Stomach (tissue), 8 donors: ENCODE measurements at regions not wholly inside any gene's neighbourhood (a gene's known extent, or its start where the extent isn't known, plus 50 kb on each side); places are given as distances from the start of the nearest gene placed in this dataset.
"Not testable (repeated sequence)": the region's sequence is repeated elsewhere in the genome, so short reads cannot be mapped to it uniquely, and the experiment has no call there.

Experiments
- DNase-seq, 2 donors: peaks; one replicate each; pipeline versions ENCODE4 v3.0.0 to v3.0.0-alpha.2; 2013 to 2019
- H3K27ac ChIP-seq, 5 donors: fragments of 200-600 bp in 4 of 5; sonication (generic) in 4 of 5; one replicate each; pipeline ENCODE4 v1.5.1; 2013 to 2019; ENCODE audit warnings: mild to moderate bottlenecking in 1 of 5, moderate library complexity in 1 of 5
- H3K27me3 ChIP-seq, 3 donors: fragments of 200-600 bp; sonication (generic); one replicate each; pipeline ENCODE4 v1.5.1; 2017 to 2019; ENCODE audit warnings: mixed run types in 1 of 3
- H3K36me3 ChIP-seq, 4 donors: fragments of 200-600 bp; sonication (generic); 1 replicate in 3 of 4; 2 replicates in 1 of 4; pipeline ENCODE4 v1.5.1; 2016 to 2019
- H3K4me1 ChIP-seq, 4 donors: fragments of 200-600 bp; sonication (generic); one replicate each; pipeline ENCODE4 v1.5.1; 2016 to 2019
- H3K4me3 ChIP-seq, 4 donors: fragments of 200-600 bp; sonication (generic) in 3 of 4; one replicate each; pipeline ENCODE4 v1.5.1; 2016 to 2019; ENCODE audit warnings: mild to moderate bottlenecking in 1 of 4
- H3K9me3 ChIP-seq, 4 donors: fragments of 200-600 bp; sonication (generic); one replicate each; pipeline ENCODE4 v1.5.1; 2016 to 2019
- EP300 ChIP-seq: sonication (generic); formaldehyde crosslinking; IDR thresholded peaks from one replicate; pipeline ENCODE4 v1.6.1; 2017; ENCODE audit warnings: antibody characterized with exemption
- POLR2A ChIP-seq, 4 donors: fragments of 450-650 bp; IDR thresholded peaks; one replicate each; pipeline ENCODE4 v1.6.1; 2016; ENCODE audit warnings: antibody characterized with exemption in 4 of 4, control low read depth in 2 of 4, mild to moderate bottlenecking in 1 of 4, moderate library complexity in 1 of 4
- POLR2AphosphoS5 ChIP-seq, 3 donors: sonication (generic); formaldehyde crosslinking; IDR thresholded peaks; one replicate each; pipeline ENCODE4 v1.6.1; 2016; ENCODE audit warnings: antibody characterized with exemption in 3 of 3
- WGBS, 5 donors: extraction: QIAGEN DNeasy Blood & Tissue Kit in 3 of 5; methylation state at CpG; one replicate each; pipeline versions ENCODE4 v1.1.5 to v1.1.7; 2013 to 2018; 5-methylcytosine and 5-hydroxymethylcytosine counted together
- intact Hi-C: fragments of 100-400 bp; cut with DNase I; formaldehyde crosslinking; loops from one replicate; pipeline ENCODE4 v1.15.1; 2023; ENCODE audit warnings: low total_unique reads
- TF ChIP-seq, protein P1 (sequence below), 7 experiments: fragments of 450-650 bp in 4 of 7; fragments of 200-600 bp in 3 of 7; sonication (generic) in 3 of 7; IDR thresholded peaks; one replicate each; pipeline ENCODE4 v1.5.1; 2016 to 2019; ENCODE audit warnings: antibody characterized with exemption in 7 of 7, control low read depth in 2 of 7, mild to moderate bottlenecking in 1 of 7
- donor health status: healthy with polysubstance abuse.
- donor health status: Bipolar disorder and iron deficiency.
- donor health status: healthy.

DNA sequence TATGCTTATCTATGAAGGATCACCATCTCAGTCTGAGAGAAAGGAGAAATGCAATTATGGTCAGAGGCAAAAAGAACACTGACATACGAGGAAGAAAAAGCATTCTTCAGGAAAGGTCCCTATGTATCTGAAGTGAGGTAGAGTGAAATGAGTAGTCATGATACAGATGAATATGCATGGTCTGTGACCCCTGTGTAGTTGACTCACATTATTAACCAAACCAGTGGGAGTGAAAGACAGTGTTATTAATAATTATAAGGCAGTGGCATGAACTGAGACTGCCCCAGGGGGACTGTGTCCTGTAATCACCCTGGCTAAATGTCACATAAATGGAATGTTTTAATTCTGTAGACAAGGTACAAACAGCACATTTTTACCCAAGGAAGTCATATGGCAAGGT, 1320.2 kb upstream of the PCDH9 start:
- no peak for TF ChIP-seq POLR2AphosphoS5 (IDR thresholded peaks at IDR 0.05)
- no peak for TF ChIP-seq POLR2A (IDR thresholded peaks at IDR 0.05)
- TF ChIP-seq, protein P1, sequence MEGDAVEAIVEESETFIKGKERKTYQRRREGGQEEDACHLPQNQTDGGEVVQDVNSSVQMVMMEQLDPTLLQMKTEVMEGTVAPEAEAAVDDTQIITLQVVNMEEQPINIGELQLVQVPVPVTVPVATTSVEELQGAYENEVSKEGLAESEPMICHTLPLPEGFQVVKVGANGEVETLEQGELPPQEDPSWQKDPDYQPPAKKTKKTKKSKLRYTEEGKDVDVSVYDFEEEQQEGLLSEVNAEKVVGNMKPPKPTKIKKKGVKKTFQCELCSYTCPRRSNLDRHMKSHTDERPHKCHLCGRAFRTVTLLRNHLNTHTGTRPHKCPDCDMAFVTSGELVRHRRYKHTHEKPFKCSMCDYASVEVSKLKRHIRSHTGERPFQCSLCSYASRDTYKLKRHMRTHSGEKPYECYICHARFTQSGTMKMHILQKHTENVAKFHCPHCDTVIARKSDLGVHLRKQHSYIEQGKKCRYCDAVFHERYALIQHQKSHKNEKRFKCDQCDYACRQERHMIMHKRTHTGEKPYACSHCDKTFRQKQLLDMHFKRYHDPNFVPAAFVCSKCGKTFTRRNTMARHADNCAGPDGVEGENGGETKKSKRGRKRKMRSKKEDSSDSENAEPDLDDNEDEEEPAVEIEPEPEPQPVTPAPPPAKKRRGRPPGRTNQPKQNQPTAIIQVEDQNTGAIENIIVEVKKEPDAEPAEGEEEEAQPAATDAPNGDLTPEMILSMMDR (IDR thresholded peaks at IDR 0.05) = no peak
- TF ChIP-seq EP300 = no peak
- Histone ChIP-seq H3K4me3 (no peak overlapping the region), H3K36me3 (no peaks in the 10 kb centered on the region), H3K27me3 (no peaks in the 10 kb centered on the region), H3K9me3 (no peaks in the 10 kb centered on the region), H3K4me1 (peaks cover 0 to 3% (median 0%) of the 10 kb centered on the region in 4 donors), H3K27ac (no peak overlapping the region)
- intact Hi-C loops = no loop called here
- WGBS, 5 donors = 68 to 71% (median 69%) methylated on average over 1 of the region's 1 CpG
- no peak for DNase-seq

DNA sequence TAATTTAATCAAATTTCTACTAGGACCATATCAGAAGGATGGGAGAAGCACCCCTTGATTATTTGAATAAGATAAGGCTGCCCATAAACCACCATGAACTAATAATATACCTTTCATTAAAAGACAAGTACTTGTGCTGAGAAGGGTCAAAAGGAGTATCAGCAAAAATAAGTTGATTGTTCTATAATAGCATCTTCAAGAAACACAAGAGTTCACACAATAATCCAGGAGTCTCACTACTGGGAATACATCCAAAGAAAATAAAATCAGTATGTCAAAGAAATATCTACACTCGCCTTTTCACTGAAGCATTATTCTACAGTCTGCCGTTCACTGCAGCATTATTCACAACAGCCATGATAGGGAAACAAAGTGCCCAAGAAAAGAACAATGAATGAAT, 1310.1 kb upstream of the PCDH9 start:
- intact Hi-C loops = no loop called here
- no peak for DNase-seq
- no peaks in the 10 kb centered on the region for H3K9me3 ChIP-seq
- H3K36me3 ChIP-seq = no peaks in the 10 kb centered on the region
- no peak overlapping the region for H3K27ac ChIP-seq
- no peak overlapping the region for H3K4me3 ChIP-seq
- TF ChIP-seq EP300 = no peak
- TF ChIP-seq, protein P1 (IDR thresholded peaks at IDR 0.05) = no peak
- TF ChIP-seq POLR2A (IDR thresholded peaks at IDR 0.05) = no peak
- TF ChIP-seq POLR2AphosphoS5 (IDR thresholded peaks at IDR 0.05) = no peak
- H3K4me1 ChIP-seq = no peaks in the 10 kb centered on the region
- no peaks in the 10 kb centered on the region for H3K27me3 ChIP-seq
- whole genome bisulfite sequencing, 5 donors = 46 to 69% (median 63%) methylated on average over 2 of the region's 2 CpGs

DNA sequence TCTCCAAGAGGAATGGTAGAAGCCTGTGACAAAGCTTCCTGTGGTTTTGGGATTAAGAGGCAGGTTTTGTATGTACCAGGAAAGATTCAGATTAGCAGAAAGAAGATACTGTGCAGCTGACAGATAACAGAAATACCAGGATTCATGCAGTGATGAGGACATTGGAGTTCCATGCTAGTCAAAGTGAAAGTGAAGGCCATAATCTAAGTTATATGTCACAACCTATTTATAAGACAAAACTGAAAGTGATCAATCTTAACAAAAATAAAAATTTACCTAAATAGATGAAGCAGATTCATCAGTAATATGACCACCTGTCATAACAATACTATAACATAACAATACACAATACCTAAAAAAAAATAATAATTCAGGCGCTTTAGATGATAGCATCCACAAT, 1305.2 kb upstream of the PCDH9 start:
- 90 to 98% (median 95%) methylated on average over 1 of the region's 1 CpG for WGBS, 5 donors
- no peak overlapping the region for H3K4me3 ChIP-seq
- no peaks in the 10 kb centered on the region for H3K27me3 ChIP-seq
- no peak overlapping the region for H3K27ac ChIP-seq
- H3K4me1 ChIP-seq = no peaks in the 10 kb centered on the region
- H3K36me3 ChIP-seq = no peaks in the 10 kb centered on the region
- no peak for DNase-seq
- intact Hi-C loops = no loop called here
- H3K9me3 ChIP-seq = no peaks in the 10 kb centered on the region
- TF ChIP-seq EP300 (no peak), POLR2AphosphoS5 (IDR thresholded peaks at IDR 0.05) (no peak), POLR2A (IDR thresholded peaks at IDR 0.05) (no peak)
- TF ChIP-seq, protein P1 (IDR thresholded peaks at IDR 0.05) = no peak

DNA sequence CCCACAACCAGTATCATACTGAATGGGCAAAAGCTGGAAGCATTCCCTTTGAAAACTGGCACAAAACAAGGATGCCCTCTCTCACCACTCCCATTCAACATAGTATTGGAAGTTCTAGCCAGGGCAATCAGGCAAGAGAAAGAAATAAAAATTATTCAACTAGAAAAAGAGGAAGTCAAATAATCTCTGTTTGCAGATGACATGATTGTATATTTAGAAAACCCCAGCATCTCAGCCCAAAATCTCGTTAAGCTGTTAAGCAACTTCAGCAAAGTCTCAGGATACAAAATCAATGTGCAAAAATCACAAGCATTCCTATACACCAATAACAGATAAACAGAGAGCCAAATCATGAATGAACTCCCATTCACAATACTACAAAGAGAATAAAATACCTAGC, 1297.0 kb upstream of the PCDH9 start:
- H3K27me3 ChIP-seq, intact Hi-C loops, H3K27ac ChIP-seq, H3K36me3 ChIP-seq, H3K4me1 ChIP-seq, H3K4me3 ChIP-seq, DNase-seq: not testable (repeated sequence)
- peaks cover 0 to 17% (median 5%) of the 10 kb centered on the region in 4 donors for H3K9me3 ChIP-seq
- 50 to 73% (median 61%) methylated on average over 1 of the region's 1 CpG for WGBS, 5 donors

DNA sequence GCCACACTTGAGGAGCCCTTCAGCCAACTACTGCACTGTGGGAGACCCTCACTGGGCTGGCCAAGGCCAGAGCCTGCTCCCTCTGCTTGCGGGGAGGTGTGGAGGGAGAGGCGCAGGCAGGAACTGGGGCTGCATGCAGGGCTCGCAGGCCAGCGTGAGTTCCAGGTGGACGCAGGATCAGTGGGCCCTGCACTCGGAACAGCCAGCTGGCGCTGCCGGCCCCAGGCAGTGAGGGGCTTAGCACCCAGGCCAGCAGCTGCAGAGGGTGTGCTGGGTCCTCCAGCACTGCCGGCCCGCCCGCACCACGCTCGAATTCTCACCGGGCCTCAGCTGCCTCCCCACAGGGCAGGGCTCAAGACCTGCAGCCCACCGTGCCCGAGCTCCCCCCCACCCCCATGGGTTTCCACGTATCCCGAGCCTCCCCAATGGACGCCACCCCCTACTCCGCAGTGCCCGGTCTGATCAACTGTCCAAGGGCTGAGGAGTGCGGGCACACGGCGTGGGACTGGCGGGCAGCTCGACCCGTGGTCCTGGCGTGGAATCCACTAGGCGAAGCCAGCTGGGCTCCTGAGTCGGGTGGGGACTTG, 1293.8 kb upstream of the PCDH9 start:
- 89 to 100% (median 91%) methylated on average over 1 to 30 of the region's 30 CpGs for WGBS, 5 donors
- Histone ChIP-seq H3K27ac (no peak overlapping the region), H3K4me1 (no peaks in the 10 kb centered on the region), H3K4me3 (no peak overlapping the region), H3K36me3 (no peaks in the 10 kb centered on the region), H3K9me3 (peaks cover 0 to 17% (median 1%) of the 10 kb centered on the region in 4 donors), H3K27me3 (no peaks in the 10 kb centered on the region)
- no peak for TF ChIP-seq EP300
- TF ChIP-seq POLR2AphosphoS5 (IDR thresholded peaks at IDR 0.05) = no peak
- TF ChIP-seq, protein P1 (IDR thresholded peaks at IDR 0.05) = no peak
- TF ChIP-seq POLR2A (IDR thresholded peaks at IDR 0.05) = no peak
- intact Hi-C loops = no loop called here
- DNase-seq = no peak
